Neuronal stem cell (in vitro differentiated cells): ENCODE measurements at regions not wholly inside any gene's neighbourhood (a gene's known extent, or its start where the extent isn't known, plus 50 kb on each side); places are given as distances from the start of the nearest gene placed in this dataset.

ENCODE experiments used
- DNase-seq: peaks from one replicate; pipeline ENCODE4 v3.0.0-alpha.2; 2013; ENCODE audit warnings: low spot score
- H2AFZ ChIP-seq: one replicate; pipeline ENCODE4 v1.6.1; 2013; ENCODE audit warnings: mild to moderate bottlenecking, low read length, inconsistent platforms
- H2AK5ac ChIP-seq: 2 replicates; pipeline ENCODE4 v1.6.1; 2013; ENCODE audit warnings: low read depth, mild to moderate bottlenecking, inconsistent platforms, low read length, moderate library complexity, mixed read lengths
- H2BK120ac ChIP-seq: 2 replicates; pipeline ENCODE4 v1.6.1; 2013; ENCODE audit warnings: low read depth, mild to moderate bottlenecking, inconsistent platforms, low read length, moderate library complexity, mixed read lengths
- H2BK12ac ChIP-seq: one replicate; pipeline ENCODE4 v1.6.1; 2013; ENCODE audit warnings: low read length, inconsistent platforms
- H2BK15ac ChIP-seq: 2 replicates; pipeline ENCODE4 v1.6.1; 2013; ENCODE audit warnings: mild to moderate bottlenecking, low read length, inconsistent platforms, mixed read lengths
- H2BK5ac ChIP-seq: one replicate; pipeline ENCODE4 v1.6.1; 2013; ENCODE audit warnings: inconsistent platforms, mild to moderate bottlenecking, low read length, moderate library complexity
- H3K14ac ChIP-seq: one replicate; pipeline ENCODE4 v1.6.1; 2013; ENCODE audit warnings: low read length, inconsistent platforms
- H3K18ac ChIP-seq: 2 replicates; pipeline ENCODE4 v1.6.1; 2013; ENCODE audit warnings: low read length, inconsistent platforms
- H3K23ac ChIP-seq: 2 replicates; pipeline ENCODE4 v1.6.1; 2013; ENCODE audit warnings: low read depth, mild to moderate bottlenecking, mixed read lengths, low read length, inconsistent platforms; ENCODE audit not compliant: poor library complexity
- H3K27ac ChIP-seq: replicated peaks from 3 replicates; pipeline ENCODE4 v1.5.1; 2013; ENCODE audit warnings: low read length, inconsistent platforms
- H3K27me3 ChIP-seq, 3 experiments: 2 replicates each; pipeline ENCODE4 v1.6.1; 2013; ENCODE audit warnings: low read length in 3 of 3, mild to moderate bottlenecking in 2 of 3, inconsistent platforms in 1 of 3, low read depth in 1 of 3, mixed read lengths in 1 of 3, moderate library complexity in 1 of 3; ENCODE audit not compliant: control insufficient read depth in 3 of 3, insufficient read depth in 3 of 3
- H3K36me3 ChIP-seq, 2 donors: replicated peaks in 1 of 2; 2 replicates each; pipeline ENCODE4 v1.6.1; 2013; ENCODE audit warnings: low read length in 2 of 2; ENCODE audit not compliant: control insufficient read depth in 2 of 2, insufficient read depth in 2 of 2
- H3K4ac ChIP-seq: 2 replicates; pipeline ENCODE4 v1.6.1; 2013; ENCODE audit warnings: inconsistent platforms, mild to moderate bottlenecking, low read length, moderate library complexity
- H3K4me1 ChIP-seq, 2 donors: 1 replicate in 1 of 2; 2 replicates in 1 of 2; pipeline ENCODE4 v1.6.1; 2013; ENCODE audit warnings: low read length in 2 of 2, low read depth in 1 of 2; ENCODE audit not compliant: control insufficient read depth in 2 of 2, insufficient read depth in 1 of 2
- H3K4me2 ChIP-seq: one replicate; pipeline ENCODE4 v1.6.1; 2013; ENCODE audit warnings: mild to moderate bottlenecking, low read length, inconsistent platforms; ENCODE audit not compliant: insufficient read depth, poor library complexity, severe bottlenecking
- H3K4me3 ChIP-seq, 2 donors: 2 replicates each; pipeline ENCODE4 v1.5.1; 2013; ENCODE audit warnings: low read length in 2 of 2, mild to moderate bottlenecking in 2 of 2, inconsistent platforms in 1 of 2, moderate library complexity in 1 of 2
- H3K79me1 ChIP-seq: one replicate; pipeline ENCODE4 v1.6.1; 2013; ENCODE audit warnings: low read depth, mild to moderate bottlenecking, inconsistent platforms, low read length, moderate library complexity
- H3K9ac ChIP-seq: one replicate; pipeline ENCODE4 v1.6.1; 2013; ENCODE audit warnings: mild to moderate bottlenecking, low read depth, low read length, inconsistent platforms; ENCODE audit not compliant: poor library complexity
- H3K9me3 ChIP-seq, 2 donors: replicated peaks in 1 of 2; 2 replicates each; pipeline versions ENCODE3 to v1.6.1; 2013; ENCODE audit warnings: low read length in 2 of 2, mild to moderate bottlenecking in 2 of 2, inconsistent platforms in 1 of 2, low read depth in 1 of 2, mixed read lengths in 1 of 2, moderate library complexity in 1 of 2; ENCODE audit not compliant: control insufficient read depth in 2 of 2, insufficient read depth in 1 of 2
- H4K8ac ChIP-seq: one replicate; pipeline ENCODE4 v1.6.1; 2013; ENCODE audit warnings: low read depth, mild to moderate bottlenecking, inconsistent platforms, low read length, moderate library complexity
- H4K91ac ChIP-seq: one replicate; pipeline ENCODE4 v1.6.1; 2013; ENCODE audit warnings: low read length, low read depth, mild to moderate bottlenecking, inconsistent platforms; ENCODE audit not compliant: poor library complexity
- WGBS, 2 donors: extraction: QIAGEN DNeasy Blood & Tissue Kit; methylation state at CpG; one replicate each; pipeline ENCODE4 v1.1.7; 2013; ENCODE audit warnings: missing lambda C conversion rate in 2 of 2, mixed read lengths in 1 of 2; ENCODE audit not compliant: insufficient read length in 2 of 2, insufficient replicate concordance in 1 of 2; ENCODE audit errors: extremely low coverage in 2 of 2; 5-methylcytosine and 5-hydroxymethylcytosine counted together

DNA sequence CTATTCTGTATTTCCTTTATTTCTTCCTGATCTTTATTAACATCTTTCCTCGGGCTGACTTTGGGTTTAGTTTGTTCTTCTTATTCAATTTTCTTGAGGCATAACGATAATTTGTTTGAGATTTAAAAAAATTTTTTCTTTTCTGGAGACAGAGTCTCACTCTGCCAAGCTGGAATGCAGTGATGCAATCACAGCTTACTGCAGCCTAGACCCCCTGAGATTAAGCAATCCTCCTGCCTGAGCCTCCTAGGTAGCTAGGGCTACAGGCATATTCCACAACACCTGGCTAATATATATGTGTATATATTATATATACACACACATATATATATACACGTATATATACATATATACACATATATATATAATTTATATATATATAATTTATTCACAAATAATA lies 540.2 kb downstream of the NXPH1 start:
- Histone ChIP-seq H2BK5ac (no peak overlapping the region), H4K91ac (no peak overlapping the region), H4K8ac (no peak overlapping the region), H2BK12ac (no peak overlapping the region), H3K4me1 (no peaks in the 10 kb centered on the region), H2BK15ac (no peak overlapping the region), H3K23ac (no peak overlapping the region), H2BK120ac (no peak overlapping the region), H3K14ac (no peak overlapping the region), H3K9me3 (no peaks in the 10 kb centered on the region), H3K4me3 (no peak overlapping the region), H2AK5ac (no peak overlapping the region), H3K9ac (no peak overlapping the region), H3K27ac (no peak overlapping the region), H2AFZ (no peak overlapping the region), H3K27me3 (no peaks in the 10 kb centered on the region), H3K79me1 (no peaks in the 10 kb centered on the region), H3K4ac (no peak overlapping the region), H3K18ac (no peak overlapping the region), H3K4me2 (no peak overlapping the region), H3K36me3 (no peaks in the 10 kb centered on the region)
- no CpG with 5 or more reads among the region's 3 CpGs for WGBS, 2 donors
- no peak for DNase-seq

- Histone ChIP-seq H3K4me1 (no peaks in the 10 kb centered on the region), H3K23ac (no peak overlapping the region), H2BK120ac (no peak overlapping the region), H3K27ac (no peak overlapping the region), H4K8ac (no peak overlapping the region), H3K27me3 (no peaks in the 10 kb centered on the region), H2AK5ac (no peak overlapping the region), H3K36me3 (no peaks in the 10 kb centered on the region), H3K4me2 (no peak overlapping the region), H3K79me1 (no peaks in the 10 kb centered on the region), H2BK12ac (no peak overlapping the region), H3K18ac (no peak overlapping the region), H4K91ac (no peak overlapping the region), H2BK5ac (no peak overlapping the region), H2AFZ (no peak overlapping the region), H2BK15ac (no peak overlapping the region), H3K9ac (no peak overlapping the region), H3K4me3 (no peak overlapping the region), H3K4ac (no peak overlapping the region), H3K9me3 (no peaks in the 10 kb centered on the region), H3K14ac (no peak overlapping the region)
- no peak for DNase-seq
Measured at GRCh38 chr7:8975681-8976080, 542.3 kb downstream of the NXPH1 start.

DNA sequence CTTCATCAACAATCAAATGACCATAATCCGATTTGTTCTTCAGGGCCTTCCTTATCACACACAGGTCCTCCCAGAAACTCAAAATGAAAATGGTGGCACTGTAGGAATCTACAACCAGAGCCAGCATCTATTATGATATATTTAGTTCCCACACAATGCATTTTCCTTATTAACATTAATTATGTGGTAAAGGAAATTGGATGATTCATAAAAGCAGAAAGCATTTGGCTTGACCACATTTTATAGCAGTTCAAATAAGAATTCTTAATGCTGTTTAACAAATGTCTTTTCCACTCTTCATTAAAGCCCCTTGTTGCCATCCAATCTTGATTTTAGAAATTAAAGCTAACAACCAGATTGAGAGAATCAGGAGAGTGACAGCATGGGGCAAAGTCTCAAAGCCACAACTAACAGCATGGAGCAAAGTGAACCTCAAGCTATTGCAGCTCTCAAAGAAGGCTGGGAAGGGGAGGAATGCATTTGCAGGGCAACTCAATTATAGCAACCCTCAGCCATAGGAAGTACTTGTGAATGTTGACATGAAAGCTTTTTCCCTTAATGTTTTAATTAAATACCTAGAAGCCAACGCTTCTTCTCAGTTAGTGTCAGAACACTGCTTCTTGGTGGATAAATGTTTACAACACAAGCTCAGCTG lies 549.1 kb downstream of the NXPH1 start:
- H2BK5ac ChIP-seq, result no peak overlapping the region
- no peak overlapping the region for H3K23ac ChIP-seq
- H3K36me3 ChIP-seq, result no peaks in the 10 kb centered on the region
- H3K9ac ChIP-seq, result no peak overlapping the region
- H4K91ac ChIP-seq, result no peak overlapping the region
- H3K4me1 ChIP-seq, result peaks cover 6 to 7% of the 10 kb centered on the region in 2 donors
- H3K4me2 ChIP-seq, result no peak overlapping the region
- H3K18ac ChIP-seq, result no peak overlapping the region
- H2BK15ac ChIP-seq, result no peak overlapping the region
- no peak overlapping the region for H2BK12ac ChIP-seq
- H3K27me3 ChIP-seq, result no peaks in the 10 kb centered on the region
- peak overlapping the region; percentile 66 for H3K27ac ChIP-seq
- no peak overlapping the region for H3K4me3 ChIP-seq
- H3K9me3 ChIP-seq, result no peaks in the 10 kb centered on the region
- DNase-seq, result no peak
- no peaks in the 10 kb centered on the region for H3K79me1 ChIP-seq
- WGBS, 2 donors, result no CpG with 5 or more reads among the region's 2 CpGs
- no peak overlapping the region for H2AK5ac ChIP-seq
- no peak overlapping the region for H2BK120ac ChIP-seq
- peak overlapping the region; percentile 54 for H2AFZ ChIP-seq
- H4K8ac ChIP-seq, result no peak overlapping the region
- H3K4ac ChIP-seq, result no peak overlapping the region
- no peak overlapping the region for H3K14ac ChIP-seq

DNA sequence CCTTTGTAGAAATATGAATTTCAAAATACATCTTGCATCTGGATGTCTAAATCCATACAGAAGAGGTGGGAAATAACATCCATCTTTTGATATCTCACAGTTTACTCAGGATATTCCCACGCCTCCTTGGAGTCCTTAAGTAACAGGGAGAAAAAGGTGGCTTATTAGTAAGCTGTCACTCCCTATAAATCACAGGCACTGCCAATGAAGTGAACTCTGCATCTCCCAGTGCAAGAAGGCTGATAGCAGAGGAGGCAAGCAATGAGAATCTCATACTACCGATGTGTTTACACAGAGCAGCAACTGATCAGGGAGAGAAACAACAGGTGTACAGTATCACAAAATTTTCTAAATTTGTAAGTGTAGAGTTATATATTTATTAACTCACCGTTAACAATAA lies 551.8 kb downstream of the NXPH1 start:
- no peak overlapping the region for H4K91ac ChIP-seq
- no peak overlapping the region for H2BK12ac ChIP-seq
- no CpG with 5 or more reads among the region's 3 CpGs for WGBS, 2 donors
- H3K27ac ChIP-seq, result no peak overlapping the region
- no peak overlapping the region for H3K4me3 ChIP-seq
- H3K18ac ChIP-seq, result no peak overlapping the region
- H3K9ac ChIP-seq, result no peak overlapping the region
- H2BK15ac ChIP-seq, result no peak overlapping the region
- H2AK5ac ChIP-seq, result no peak overlapping the region
- H4K8ac ChIP-seq, result peak overlapping the region; percentile 78
- peak overlapping the region; percentile 4 for H3K4me2 ChIP-seq
- peaks cover 6 to 7% of the 10 kb centered on the region in 2 donors for H3K4me1 ChIP-seq
- no peak overlapping the region for H3K14ac ChIP-seq
- H2BK5ac ChIP-seq, result no peak overlapping the region
- no peak overlapping the region for H2BK120ac ChIP-seq
- H3K9me3 ChIP-seq, result no peaks in the 10 kb centered on the region
- no peak overlapping the region for H3K4ac ChIP-seq
- H2AFZ ChIP-seq, result no peak overlapping the region
- H3K27me3 ChIP-seq, result no peaks in the 10 kb centered on the region
- no peaks in the 10 kb centered on the region for H3K79me1 ChIP-seq
- H3K36me3 ChIP-seq, result no peaks in the 10 kb centered on the region
- no peak for DNase-seq
- H3K23ac ChIP-seq, result no peak overlapping the region
